ENCODE measurements at regions not wholly inside any gene's neighbourhood (a gene's known extent, or its start where the extent isn't known, plus 50 kb on each side); places are given as distances from the start of the nearest gene placed in this dataset.

DNA sequence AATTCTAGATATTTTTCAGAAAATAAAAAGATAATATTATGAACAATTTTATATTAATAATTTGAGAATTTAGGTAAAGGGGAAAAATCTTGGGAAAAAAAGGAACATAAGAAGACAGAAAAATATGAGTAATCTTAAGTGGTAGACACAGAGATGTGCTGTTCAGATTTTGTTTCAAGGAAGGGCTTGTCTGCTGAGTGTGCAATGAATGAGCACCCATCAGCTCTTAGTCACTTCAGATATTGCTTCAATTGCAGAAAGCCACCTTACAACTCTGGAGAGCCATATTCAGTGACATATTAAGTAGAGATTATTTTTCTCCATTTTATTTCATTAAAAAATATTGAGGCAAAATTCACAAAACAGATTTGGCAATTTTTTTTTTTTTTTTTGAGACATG is 282.0 kb upstream of the CHST9 start:
- no peaks in the 10 kb centered on the region for H3K27me3 ChIP-seq (ENCODE audit: insufficient read depth, low read depth, severe bottlenecking)
- H3K9me3 ChIP-seq (ENCODE audit: severe bottlenecking) = no peaks in the 10 kb centered on the region
- H3K4me3 ChIP-seq (ENCODE audit: low read depth, low read length) = no peak overlapping the region
- H3K36me3 ChIP-seq = no peaks in the 10 kb centered on the region
- no peak for DNase-seq
- TF ChIP-seq, protein P1, sequence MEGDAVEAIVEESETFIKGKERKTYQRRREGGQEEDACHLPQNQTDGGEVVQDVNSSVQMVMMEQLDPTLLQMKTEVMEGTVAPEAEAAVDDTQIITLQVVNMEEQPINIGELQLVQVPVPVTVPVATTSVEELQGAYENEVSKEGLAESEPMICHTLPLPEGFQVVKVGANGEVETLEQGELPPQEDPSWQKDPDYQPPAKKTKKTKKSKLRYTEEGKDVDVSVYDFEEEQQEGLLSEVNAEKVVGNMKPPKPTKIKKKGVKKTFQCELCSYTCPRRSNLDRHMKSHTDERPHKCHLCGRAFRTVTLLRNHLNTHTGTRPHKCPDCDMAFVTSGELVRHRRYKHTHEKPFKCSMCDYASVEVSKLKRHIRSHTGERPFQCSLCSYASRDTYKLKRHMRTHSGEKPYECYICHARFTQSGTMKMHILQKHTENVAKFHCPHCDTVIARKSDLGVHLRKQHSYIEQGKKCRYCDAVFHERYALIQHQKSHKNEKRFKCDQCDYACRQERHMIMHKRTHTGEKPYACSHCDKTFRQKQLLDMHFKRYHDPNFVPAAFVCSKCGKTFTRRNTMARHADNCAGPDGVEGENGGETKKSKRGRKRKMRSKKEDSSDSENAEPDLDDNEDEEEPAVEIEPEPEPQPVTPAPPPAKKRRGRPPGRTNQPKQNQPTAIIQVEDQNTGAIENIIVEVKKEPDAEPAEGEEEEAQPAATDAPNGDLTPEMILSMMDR (IDR thresholded peaks at IDR 0.05; ENCODE audit: low read depth, low read length) = no peak
- no peak overlapping the region for H3K27ac ChIP-seq

DNA sequence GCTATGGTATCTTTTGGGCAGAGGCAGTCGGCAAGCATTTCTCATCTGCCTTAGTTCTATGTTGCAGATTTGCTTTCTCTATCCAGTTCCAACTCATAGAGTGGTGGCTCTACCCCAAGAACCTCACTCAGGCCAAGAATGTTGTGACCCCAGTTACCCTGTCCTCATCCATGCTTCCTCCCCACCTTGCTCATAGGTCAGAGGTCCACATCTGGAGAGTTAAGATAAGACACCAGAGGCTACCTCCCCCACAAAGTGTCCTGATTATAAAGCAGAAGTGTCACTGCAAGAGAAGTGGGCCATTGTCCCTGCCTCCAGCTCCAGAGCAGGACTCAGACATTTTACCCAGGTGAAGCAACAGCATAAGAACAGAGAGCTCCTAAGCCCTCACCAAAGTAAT is 276.8 kb upstream of the CHST9 start:
- no peak overlapping the region for H3K27ac ChIP-seq

DNA sequence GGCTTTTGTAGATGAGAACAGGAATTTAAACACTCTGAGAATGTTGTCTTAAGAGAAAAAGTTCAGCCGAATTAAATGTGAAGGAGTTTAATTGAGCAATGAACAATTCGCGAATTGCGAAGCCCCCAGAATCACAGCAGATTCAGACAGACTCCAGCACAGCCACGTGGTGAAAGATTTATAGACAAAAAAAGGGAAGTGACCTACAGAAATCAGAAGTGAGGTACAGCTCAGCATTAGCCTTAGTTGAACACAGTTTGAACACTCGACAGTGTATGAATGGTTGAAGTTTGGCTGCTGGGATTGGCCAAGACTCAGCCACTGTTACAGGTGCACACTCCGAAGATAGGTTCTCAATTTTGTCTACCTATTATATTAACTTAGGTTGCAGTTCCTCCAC is 264.0 kb upstream of the CHST9 start:
- Histone ChIP-seq H3K36me3 (no peaks in the 10 kb centered on the region), H3K4me3 (ENCODE audit: low read depth, low read length) (no peak overlapping the region), H3K27me3 (ENCODE audit: insufficient read depth, low read depth, severe bottlenecking) (no peaks in the 10 kb centered on the region), H3K9me3 (ENCODE audit: severe bottlenecking) (no peaks in the 10 kb centered on the region), H3K27ac (no peak overlapping the region)
- DNase-seq = no peak
- TF ChIP-seq, protein P1 (IDR thresholded peaks at IDR 0.05; ENCODE audit: low read depth, low read length) = no peak

More for the DNA sequence above, 276.8 kb upstream of the CHST9 start:
- Histone ChIP-seq H3K36me3 (no peaks in the 10 kb centered on the region), H3K9me3 (ENCODE audit: severe bottlenecking) (no peaks in the 10 kb centered on the region), H3K27me3 (ENCODE audit: insufficient read depth, low read depth, severe bottlenecking) (no peaks in the 10 kb centered on the region), H3K4me3 (ENCODE audit: low read depth, low read length) (no peak overlapping the region)
- no peak for DNase-seq
- TF ChIP-seq, protein P1 (IDR thresholded peaks at IDR 0.05; ENCODE audit: low read depth, low read length) = no peak

DNA sequence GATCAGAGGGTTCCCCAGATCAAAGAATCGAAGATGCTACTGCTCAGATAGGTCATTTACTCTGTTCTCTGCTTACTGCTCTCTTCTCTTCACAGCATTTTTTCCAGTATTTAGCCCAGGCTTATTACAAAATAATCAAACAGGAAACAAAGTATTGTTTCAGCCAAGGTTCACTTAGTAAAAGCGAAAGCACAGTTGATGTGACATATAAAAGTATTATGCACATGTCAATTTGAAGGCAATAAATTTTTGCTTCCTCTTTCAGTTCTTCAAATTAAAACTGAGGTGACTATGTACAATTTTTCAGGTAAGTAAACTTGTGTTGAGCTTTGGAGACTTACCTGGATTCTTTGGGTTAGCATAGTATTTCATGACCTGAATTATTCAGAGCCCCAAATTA is 262.8 kb upstream of the CHST9 start:
- TF ChIP-seq, protein P1 (IDR thresholded peaks at IDR 0.05; ENCODE audit: low read depth, low read length) = no peak
- Histone ChIP-seq H3K4me3 (ENCODE audit: low read depth, low read length) (no peak overlapping the region), H3K27me3 (ENCODE audit: insufficient read depth, low read depth, severe bottlenecking) (no peaks in the 10 kb centered on the region), H3K9me3 (ENCODE audit: severe bottlenecking) (no peaks in the 10 kb centered on the region), H3K36me3 (no peaks in the 10 kb centered on the region), H3K27ac (no peak overlapping the region)
- DNase-seq = no peak

DNA sequence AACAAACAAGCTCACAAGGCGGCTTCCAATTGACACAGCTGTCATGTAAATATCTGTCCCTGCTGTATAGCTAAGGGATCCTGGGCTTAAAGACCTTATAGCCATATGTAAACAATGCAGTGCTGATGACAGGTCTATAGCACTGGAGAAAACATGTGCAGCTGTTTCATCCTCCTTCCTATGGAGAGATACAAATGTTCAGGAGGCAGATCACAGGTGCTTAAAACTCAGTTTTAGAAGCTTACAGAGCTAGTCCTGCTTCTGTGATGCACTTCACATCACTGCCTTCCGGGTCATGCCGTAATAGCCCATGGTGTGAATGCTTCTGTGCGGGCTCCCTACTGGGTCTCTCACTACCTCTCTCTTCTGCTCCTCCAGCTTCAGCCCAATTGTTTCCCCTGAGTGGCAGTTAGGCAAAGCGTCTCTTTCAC is 262.4 kb upstream of the CHST9 start:
- Histone ChIP-seq H3K36me3 (no peaks in the 10 kb centered on the region), H3K27ac (no peak overlapping the region), H3K4me3 (ENCODE audit: low read depth, low read length) (no peak overlapping the region), H3K9me3 (ENCODE audit: severe bottlenecking) (no peaks in the 10 kb centered on the region), H3K27me3 (ENCODE audit: insufficient read depth, low read depth, severe bottlenecking) (no peaks in the 10 kb centered on the region)
- DNase-seq = no peak
- TF ChIP-seq, protein P1 (IDR thresholded peaks at IDR 0.05; ENCODE audit: low read depth, low read length) = no peak

DNA sequence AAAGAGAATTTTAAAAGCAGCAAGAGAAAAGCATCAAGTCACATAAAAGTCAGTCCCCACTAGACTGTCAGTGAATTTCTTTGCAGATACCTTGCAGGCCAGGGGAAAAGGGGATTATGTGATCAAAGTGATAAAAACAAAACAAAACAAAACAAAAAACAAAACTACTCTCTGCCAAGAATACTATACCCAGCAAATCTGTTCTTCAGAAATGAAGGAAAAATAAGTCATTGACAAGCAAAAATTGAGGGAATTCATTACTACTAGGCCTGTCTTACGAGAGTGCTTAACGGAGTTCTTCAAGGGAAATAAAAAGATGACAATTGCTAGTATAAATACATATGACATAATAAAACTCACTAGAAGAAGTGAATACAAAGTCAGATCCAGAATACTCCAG is 245.5 kb upstream of the CHST9 start:
- TF ChIP-seq, protein P1 (IDR thresholded peaks at IDR 0.05; ENCODE audit: low read depth, low read length) = no peak
- DNase-seq = no peak
- peaks cover 3% of the 10 kb centered on the region for H3K9me3 ChIP-seq (ENCODE audit: severe bottlenecking)
- H3K27me3 ChIP-seq (ENCODE audit: insufficient read depth, low read depth, severe bottlenecking) = no peaks in the 10 kb centered on the region
- H3K36me3 ChIP-seq = no peaks in the 10 kb centered on the region
- H3K27ac ChIP-seq = no peak overlapping the region
- H3K4me3 ChIP-seq (ENCODE audit: low read depth, low read length) = no peak overlapping the region

Data from WERI-Rb-1 (cell line).